Ovary (tissue), 7 donors: ENCODE measurements at regions not wholly inside any gene's neighbourhood (a gene's known extent, or its start where the extent isn't known, plus 50 kb on each side); places are given as distances from the start of the nearest gene placed in this dataset.

Experiments
- DNase-seq, 5 donors: peaks; one replicate each; pipeline ENCODE4 v3.0.0-alpha.2; 2019 to 2020
- H3K27ac ChIP-seq, 2 donors: fragments of 200-600 bp; one replicate each; pipeline versions ENCODE4 v1.5.1 to v1.8.0; 2019 to 2022
- H3K27me3 ChIP-seq: fragments of 200-600 bp; one replicate; pipeline ENCODE4 v1.8.0; 2022
- H3K36me3 ChIP-seq: fragments of 200-600 bp; sonication (generic); one replicate; pipeline ENCODE4 v1.5.1; 2019
- H3K4me1 ChIP-seq: one replicate; pipeline ENCODE4 v1.8.1; 2013; ENCODE audit warnings: mild to moderate bottlenecking, moderate library complexity; ENCODE audit not compliant: insufficient read depth
- H3K4me3 ChIP-seq: fragments of 200-600 bp; sonication (generic); one replicate; pipeline ENCODE4 v1.5.1; 2017
- H3K9me3 ChIP-seq, 2 donors: fragments of 200-600 bp in 1 of 2; sonication (generic) in 1 of 2; one replicate each; pipeline versions ENCODE4 v1.5.1 to v1.8.1; 2013 to 2019; ENCODE audit warnings: mild to moderate bottlenecking in 1 of 2, moderate library complexity in 1 of 2
- EP300 ChIP-seq: sonication (generic); formaldehyde crosslinking; IDR thresholded peaks from one replicate; pipeline ENCODE4 v1.6.1; 2017; ENCODE audit warnings: antibody characterized with exemption
- POLR2A ChIP-seq: fragments of 450-650 bp; IDR thresholded peaks from one replicate; pipeline ENCODE4 v1.6.1; 2017; ENCODE audit warnings: antibody characterized with exemption, mild to moderate bottlenecking, moderate library complexity
- WGBS, 3 donors: extraction: QIAGEN DNeasy Blood & Tissue Kit in 1 of 3; methylation state at CpG; one replicate each; pipeline versions ENCODE4 v1.1.5 to v1.1.7; 2013 to 2017; 5-methylcytosine and 5-hydroxymethylcytosine counted together
- intact Hi-C, 4 donors: fragments of 100-400 bp; cut with DNase I; formaldehyde crosslinking; loops; one replicate each; pipeline versions ENCODE4 v1.11.0 to v1.15.1; 2022 to 2023
- TF ChIP-seq, protein P1 (sequence below), 3 donors: fragments of 450-650 bp in 2 of 3; fragments of 200-600 bp in 1 of 3; IDR thresholded peaks; one replicate each; pipeline versions ENCODE4 v1.5.1 to v1.8.0; 2016 to 2022; ENCODE audit warnings: antibody characterized with exemption in 3 of 3, mild to moderate bottlenecking in 1 of 3
- donor health status: DM: no; HTN: no; CAD: no; lungs with moderate emphysema.
- donor health status: DM: no; HTN: no; CAD: no.
- donor health status: Bipolar disorder and iron deficiency.
- donor health status: DM: no; HTN: no; CAD: no.
- donor health status: DM: yes; HTN: yes; CAD: no.

DNA sequence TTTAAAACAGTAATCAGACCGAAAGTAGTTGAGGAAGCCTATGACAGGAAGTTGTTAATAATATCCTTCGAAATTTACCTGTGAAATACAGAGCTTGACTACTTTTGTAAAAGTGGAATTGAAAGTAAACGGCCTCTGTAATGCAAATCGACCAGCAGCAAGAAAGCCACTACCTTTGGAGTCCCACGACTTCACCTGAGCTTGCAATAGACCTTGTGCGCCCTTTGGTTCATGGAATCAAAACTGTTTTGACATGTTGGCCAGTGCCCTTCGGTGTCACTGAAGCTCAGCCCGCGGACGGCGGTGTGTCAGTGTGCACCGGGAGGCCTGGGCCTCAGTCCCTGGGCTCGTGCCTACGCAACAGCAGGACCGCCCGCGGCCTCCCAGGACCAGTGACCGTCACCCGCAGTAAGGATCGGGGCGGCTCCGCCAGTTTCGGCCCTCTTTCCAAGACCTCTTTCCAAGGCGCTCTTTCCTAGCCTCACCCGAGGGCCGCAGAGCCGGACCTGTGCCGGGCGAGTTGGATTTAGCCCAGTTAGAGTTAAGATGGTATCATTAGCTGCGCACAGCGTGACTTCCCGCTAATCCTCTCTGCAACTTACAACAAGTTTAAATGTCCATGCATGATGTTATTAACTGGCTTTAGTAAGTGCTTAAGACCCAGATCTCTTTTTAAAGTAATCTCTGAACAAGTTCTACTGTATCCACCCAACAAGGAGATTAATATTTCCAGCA, 223.3 kb downstream of the MEF2C start:
- TF ChIP-seq POLR2A: no peak
- no peak for TF ChIP-seq EP300
- TF ChIP-seq, protein P1, sequence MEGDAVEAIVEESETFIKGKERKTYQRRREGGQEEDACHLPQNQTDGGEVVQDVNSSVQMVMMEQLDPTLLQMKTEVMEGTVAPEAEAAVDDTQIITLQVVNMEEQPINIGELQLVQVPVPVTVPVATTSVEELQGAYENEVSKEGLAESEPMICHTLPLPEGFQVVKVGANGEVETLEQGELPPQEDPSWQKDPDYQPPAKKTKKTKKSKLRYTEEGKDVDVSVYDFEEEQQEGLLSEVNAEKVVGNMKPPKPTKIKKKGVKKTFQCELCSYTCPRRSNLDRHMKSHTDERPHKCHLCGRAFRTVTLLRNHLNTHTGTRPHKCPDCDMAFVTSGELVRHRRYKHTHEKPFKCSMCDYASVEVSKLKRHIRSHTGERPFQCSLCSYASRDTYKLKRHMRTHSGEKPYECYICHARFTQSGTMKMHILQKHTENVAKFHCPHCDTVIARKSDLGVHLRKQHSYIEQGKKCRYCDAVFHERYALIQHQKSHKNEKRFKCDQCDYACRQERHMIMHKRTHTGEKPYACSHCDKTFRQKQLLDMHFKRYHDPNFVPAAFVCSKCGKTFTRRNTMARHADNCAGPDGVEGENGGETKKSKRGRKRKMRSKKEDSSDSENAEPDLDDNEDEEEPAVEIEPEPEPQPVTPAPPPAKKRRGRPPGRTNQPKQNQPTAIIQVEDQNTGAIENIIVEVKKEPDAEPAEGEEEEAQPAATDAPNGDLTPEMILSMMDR (IDR thresholded peaks at IDR 0.05): no peak
- no peaks in the 10 kb centered on the region for H3K4me1 ChIP-seq
- no peak for DNase-seq
- H3K27ac ChIP-seq: no peak overlapping the region
- no peaks in the 10 kb centered on the region for H3K9me3 ChIP-seq
- no peak overlapping the region for H3K4me3 ChIP-seq
- no peaks in the 10 kb centered on the region for H3K36me3 ChIP-seq
- whole genome bisulfite sequencing, 3 donors: 15 to 17% (median 16%) methylated on average over 32 of the region's 32 CpGs
- H3K27me3 ChIP-seq: no peaks in the 10 kb centered on the region
- intact Hi-C loops: no loop called here

GRCh38 chr5:88658886-88659285, 224.1 kb downstream of the MEF2C start:
- no peaks in the 10 kb centered on the region for H3K36me3 ChIP-seq
- DNase-seq: no peak
- intact Hi-C loops: no loop called here
- TF ChIP-seq POLR2A: no peak
- no peak for TF ChIP-seq EP300
- TF ChIP-seq, protein P1 (IDR thresholded peaks at IDR 0.05): no peak
- 70 to 80% (median 78%) methylated on average over 4 of the region's 4 CpGs for WGBS, 3 donors
- H3K27ac ChIP-seq: no peak overlapping the region
- H3K9me3 ChIP-seq: no peaks in the 10 kb centered on the region
- H3K27me3 ChIP-seq: no peaks in the 10 kb centered on the region
- H3K4me1 ChIP-seq: no peaks in the 10 kb centered on the region
- H3K4me3 ChIP-seq: no peak overlapping the region

DNA sequence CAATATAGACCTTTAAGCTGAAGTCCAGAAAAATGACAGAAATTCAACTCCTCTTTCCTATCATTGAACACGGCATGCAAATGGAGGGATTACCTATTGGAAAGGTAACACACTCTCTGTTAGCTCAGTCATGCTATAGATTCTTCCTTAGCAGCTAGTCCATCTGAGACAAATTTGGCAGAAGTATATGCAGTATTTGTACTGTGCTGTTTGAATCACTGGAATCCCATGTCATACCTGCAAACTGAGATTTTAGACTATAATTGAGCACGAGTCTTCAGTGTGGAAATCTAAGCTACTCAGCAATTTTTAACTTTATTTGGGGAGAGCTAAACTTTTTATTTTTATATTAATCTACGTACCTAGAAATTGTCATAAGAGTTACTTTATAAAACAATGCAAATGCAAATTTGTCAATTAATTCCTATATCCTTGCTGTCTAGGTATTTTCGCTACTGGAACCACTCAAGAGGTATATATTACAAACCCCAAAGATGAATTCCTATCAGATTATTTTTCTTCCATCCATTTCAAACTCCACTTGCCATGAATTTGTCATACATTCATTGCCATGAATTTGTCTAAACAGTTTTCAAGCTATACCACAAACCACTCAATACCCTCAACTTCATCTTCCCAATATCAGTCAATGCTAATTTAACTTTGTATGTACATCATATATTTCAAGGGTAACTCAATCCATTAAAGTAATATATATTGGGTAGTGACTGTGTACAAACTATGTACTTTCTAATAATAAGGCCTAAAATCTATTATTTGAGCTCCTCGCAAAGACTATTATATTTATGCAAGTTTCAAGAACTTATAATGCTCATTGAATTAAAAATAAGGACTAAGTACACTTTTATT, 224.8 kb downstream of the MEF2C start:
- Histone ChIP-seq H3K27ac (no peak overlapping the region), H3K9me3 (no peaks in the 10 kb centered on the region), H3K27me3 (no peaks in the 10 kb centered on the region), H3K4me3 (no peak overlapping the region), H3K4me1 (no peaks in the 10 kb centered on the region), H3K36me3 (no peaks in the 10 kb centered on the region)
- 73 to 82% (median 79%) methylated on average over 5 of the region's 5 CpGs for WGBS, 3 donors
- intact Hi-C loops: no loop called here
- TF ChIP-seq, protein P1 (IDR thresholded peaks at IDR 0.05): no peak
- TF ChIP-seq POLR2A (no peak), EP300 (no peak)
- DNase-seq: no peak

DNA sequence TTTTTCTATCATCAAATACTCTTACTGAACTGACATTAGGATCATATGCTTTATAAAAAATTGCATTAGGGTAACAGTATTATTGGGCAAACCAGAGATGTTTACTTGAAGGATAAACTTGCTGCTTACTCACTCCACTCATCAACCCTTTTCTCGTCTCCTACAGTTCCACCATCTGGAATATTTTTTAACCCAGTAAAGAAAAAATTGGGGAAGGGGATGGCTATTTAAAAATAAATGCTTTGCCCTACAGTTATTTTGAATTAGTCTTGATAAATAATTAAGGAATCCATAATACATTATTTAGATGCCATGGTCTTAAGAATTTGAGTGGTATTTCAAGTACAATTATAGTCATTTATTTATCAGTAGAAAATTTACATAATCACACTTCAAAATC, 225.8 kb downstream of the MEF2C start:
- TF ChIP-seq, protein P1 (IDR thresholded peaks at IDR 0.05): no peak
- TF ChIP-seq EP300 (no peak), POLR2A (no peak)
- no peak for DNase-seq
- Histone ChIP-seq H3K27me3 (no peaks in the 10 kb centered on the region), H3K27ac (no peak overlapping the region), H3K4me1 (no peaks in the 10 kb centered on the region), H3K9me3 (no peaks in the 10 kb centered on the region), H3K4me3 (no peak overlapping the region), H3K36me3 (no peaks in the 10 kb centered on the region)
- WGBS, 3 donors: 35 to 51% (median 36%) methylated on average over 1 of the region's 1 CpG
- intact Hi-C loops: no loop called here
